Hindlimb muscle (tissue), 1 donor: ENCODE measurements at regions not wholly inside any gene's neighbourhood (a gene's known extent, or its start where the extent isn't known, plus 50 kb on each side); places are given as distances from the start of the nearest gene placed in this dataset.
"Not testable (repeated sequence)": the region's sequence is repeated elsewhere in the genome, so short reads cannot be mapped to it uniquely, and the experiment has no call there.

Source experiments
- DNase-seq: peaks from one replicate; pipeline ENCODE4 v3.0.0-alpha.2; 2013

GRCh38 chr16:17983114-17983513, 353.4 kb downstream of the NPIPA8 start:
- DNase-seq, result no peak

GRCh38 chr16:17977260-17977659, 359.3 kb downstream of the NPIPA8 start:
- DNase-seq, result no peak

GRCh38 chr16:17972460-17972943, 364.0 kb downstream of the NPIPA8 start:
- DNase-seq, result no peak

- DNase-seq, result no peak
Measured at GRCh38 chr16:17970816-17971331, 365.7 kb downstream of the NPIPA8 start.

GRCh38 chr16:17970157-17970765, 366.3 kb downstream of the NPIPA8 start:
- DNase-seq, result no peak

- DNase-seq, result no peak
Measured at GRCh38 chr16:17965133-17965900, 371.2 kb downstream of the NPIPA8 start.

GRCh38 chr16:17964196-17964595, 372.3 kb downstream of the NPIPA8 start:
- DNase-seq, result no peak

- DNase-seq, result no peak
Measured at GRCh38 chr16:17963185-17963836, 373.2 kb downstream of the NPIPA8 start.

GRCh38 chr16:17962726-17963125, 373.8 kb downstream of the NPIPA8 start:
- no peak for DNase-seq

GRCh38 chr16:17961822-17962221, 374.7 kb downstream of the NPIPA8 start:
- DNase-seq, result not testable (repeated sequence)

- no peak for DNase-seq
Measured at GRCh38 chr16:17951378-17951777, 385.2 kb downstream of the NPIPA8 start.

- DNase-seq, result no peak
Measured at GRCh38 chr16:17949982-17950250, 386.6 kb downstream of the NPIPA8 start.

GRCh38 chr16:17949141-17949981, 387.2 kb downstream of the NPIPA8 start:
- no peak for DNase-seq

- no peak for DNase-seq
Measured at GRCh38 chr16:17947637-17948036, 388.9 kb downstream of the NPIPA8 start.

- no peak for DNase-seq
Measured at GRCh38 chr16:17947165-17947564, 389.4 kb downstream of the NPIPA8 start.

- no peak for DNase-seq
Measured at GRCh38 chr16:17945080-17945601, 391.4 kb downstream of the NPIPA8 start.

- DNase-seq, result no peak
Measured at GRCh38 chr16:17944345-17944744, 392.2 kb downstream of the NPIPA8 start.

- no peak for DNase-seq
Measured at GRCh38 chr16:17942067-17942466, 394.5 kb downstream of the NPIPA8 start.

GRCh38 chr16:17940584-17941364, 395.8 kb downstream of the NPIPA8 start:
- no peak for DNase-seq

- no peak for DNase-seq
Measured at GRCh38 chr16:17939723-17940122, 396.8 kb downstream of the NPIPA8 start.

- no peak for DNase-seq
Measured at GRCh38 chr16:17939122-17939536, 397.4 kb downstream of the NPIPA8 start.

GRCh38 chr16:17938546-17938945, 398.0 kb downstream of the NPIPA8 start:
- no peak for DNase-seq
